Sigmoid colon (tissue), 4 donors: ENCODE measurements at regions not wholly inside any gene's neighbourhood (a gene's known extent, or its start where the extent isn't known, plus 50 kb on each side); places are given as distances from the start of the nearest gene placed in this dataset.

Experiments used
- EP300 ChIP-seq, 4 donors: sonication (generic); formaldehyde crosslinking; IDR thresholded peaks; one replicate each; pipeline ENCODE4 v1.6.1; 2017; ENCODE audit warnings: antibody characterized with exemption in 4 of 4
- POLR2A ChIP-seq, 2 donors: fragments of 450-650 bp; IDR thresholded peaks; one replicate each; pipeline ENCODE4 v1.6.1; 2016; ENCODE audit warnings: antibody characterized with exemption in 2 of 2, mild to moderate bottlenecking in 2 of 2, moderate library complexity in 2 of 2
- POLR2AphosphoS5 ChIP-seq, 4 donors: sonication (generic); formaldehyde crosslinking; IDR thresholded peaks; one replicate each; pipeline ENCODE4 v1.6.1; 2017; ENCODE audit warnings: antibody characterized with exemption in 4 of 4
- TF ChIP-seq, protein P1 (sequence below), 4 experiments: fragments of 450-650 bp in 3 of 4; fragments of 200-600 bp in 1 of 4; IDR thresholded peaks; one replicate each; pipeline ENCODE4 v1.5.1; 2016 to 2019; ENCODE audit warnings: antibody characterized with exemption in 4 of 4, mild to moderate bottlenecking in 3 of 4, moderate library complexity in 2 of 4

DNA sequence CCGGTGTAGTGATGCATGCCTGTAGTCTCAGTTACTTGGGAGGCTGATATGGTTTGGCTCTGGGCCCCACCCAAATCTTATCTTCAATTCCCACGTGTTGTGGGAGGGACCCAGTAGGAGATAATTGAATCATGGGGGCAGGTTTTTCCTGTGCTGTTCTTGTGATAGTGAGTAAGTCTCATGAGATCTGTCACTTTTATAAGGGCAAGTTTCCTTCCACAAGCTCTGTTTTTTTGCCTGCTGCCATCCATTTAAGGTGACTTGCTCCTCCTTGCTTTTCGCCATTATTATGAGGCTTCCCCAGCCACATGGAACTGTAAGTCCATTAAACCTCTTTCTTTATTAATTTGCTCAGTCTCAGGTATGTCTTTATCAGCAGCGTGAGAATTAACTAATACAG lies 566.7 kb upstream of the NECTIN3 start:
- TF ChIP-seq EP300 (IDR thresholded peaks at IDR 0.05): no peak
- TF ChIP-seq, protein P1, sequence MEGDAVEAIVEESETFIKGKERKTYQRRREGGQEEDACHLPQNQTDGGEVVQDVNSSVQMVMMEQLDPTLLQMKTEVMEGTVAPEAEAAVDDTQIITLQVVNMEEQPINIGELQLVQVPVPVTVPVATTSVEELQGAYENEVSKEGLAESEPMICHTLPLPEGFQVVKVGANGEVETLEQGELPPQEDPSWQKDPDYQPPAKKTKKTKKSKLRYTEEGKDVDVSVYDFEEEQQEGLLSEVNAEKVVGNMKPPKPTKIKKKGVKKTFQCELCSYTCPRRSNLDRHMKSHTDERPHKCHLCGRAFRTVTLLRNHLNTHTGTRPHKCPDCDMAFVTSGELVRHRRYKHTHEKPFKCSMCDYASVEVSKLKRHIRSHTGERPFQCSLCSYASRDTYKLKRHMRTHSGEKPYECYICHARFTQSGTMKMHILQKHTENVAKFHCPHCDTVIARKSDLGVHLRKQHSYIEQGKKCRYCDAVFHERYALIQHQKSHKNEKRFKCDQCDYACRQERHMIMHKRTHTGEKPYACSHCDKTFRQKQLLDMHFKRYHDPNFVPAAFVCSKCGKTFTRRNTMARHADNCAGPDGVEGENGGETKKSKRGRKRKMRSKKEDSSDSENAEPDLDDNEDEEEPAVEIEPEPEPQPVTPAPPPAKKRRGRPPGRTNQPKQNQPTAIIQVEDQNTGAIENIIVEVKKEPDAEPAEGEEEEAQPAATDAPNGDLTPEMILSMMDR (IDR thresholded peaks at IDR 0.05): no peak
- TF ChIP-seq POLR2A (IDR thresholded peaks at IDR 0.05): no peak
- no peak for TF ChIP-seq POLR2AphosphoS5 (IDR thresholded peaks at IDR 0.05)
